IPS-11a (cell line): ENCODE measurements at regions not wholly inside any gene's neighbourhood (a gene's known extent, or its start where the extent isn't known, plus 50 kb on each side); places are given as distances from the start of the nearest gene placed in this dataset.

Source experiments
- H3K4me3 ChIP-seq: one replicate; pipeline ENCODE4 v1.5.1; 2013; ENCODE audit warnings: low read depth, low read length, control low read depth

DNA sequence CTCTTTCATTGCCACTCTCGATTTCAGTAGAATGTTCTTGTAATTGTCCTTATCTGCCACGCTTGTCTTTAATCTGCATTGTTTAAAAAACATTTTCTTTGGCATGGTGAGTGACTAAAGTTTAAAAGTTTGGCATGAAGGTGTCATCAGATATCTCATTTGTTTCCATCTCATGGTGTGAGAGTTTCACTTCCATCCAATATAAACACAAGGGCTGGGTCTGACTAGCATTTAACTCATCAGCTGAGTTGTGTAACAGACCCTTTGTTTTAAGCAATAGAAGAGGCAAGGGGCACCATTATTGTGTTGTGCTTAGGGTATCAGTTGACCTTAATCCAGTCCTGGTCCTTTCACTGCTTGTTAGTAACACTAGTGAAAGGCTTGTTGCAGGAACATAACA lies 49.9 kb upstream of the IL12A start:
- H3K4me3 ChIP-seq: no peak overlapping the region
